ENCODE measurements at regions not wholly inside any gene's neighbourhood (a gene's known extent, or its start where the extent isn't known, plus 50 kb on each side); places are given as distances from the start of the nearest gene placed in this dataset.
"Not testable (repeated sequence)": the region's sequence is repeated elsewhere in the genome, so short reads cannot be mapped to it uniquely, and the experiment has no call there.

DNA sequence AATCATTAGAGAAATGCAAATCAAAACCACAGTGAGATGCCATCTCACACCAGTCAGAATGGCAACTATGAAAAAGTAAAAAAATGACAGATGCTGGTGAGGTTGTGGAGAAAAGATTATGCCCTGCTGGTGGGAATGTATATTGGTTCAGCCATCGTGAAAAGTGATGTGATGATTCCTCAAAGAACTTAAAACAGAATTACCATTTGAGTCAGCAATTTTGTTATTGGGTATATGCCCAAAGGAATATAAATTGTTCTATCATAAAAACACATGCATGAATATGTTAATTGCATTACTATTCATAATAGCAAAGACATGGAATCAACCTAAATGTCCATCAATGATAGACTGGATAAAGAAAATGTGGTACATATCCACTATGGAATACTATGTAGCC lies 115.1 kb upstream of the OR4E1 start:
- TF ChIP-seq, protein P1, sequence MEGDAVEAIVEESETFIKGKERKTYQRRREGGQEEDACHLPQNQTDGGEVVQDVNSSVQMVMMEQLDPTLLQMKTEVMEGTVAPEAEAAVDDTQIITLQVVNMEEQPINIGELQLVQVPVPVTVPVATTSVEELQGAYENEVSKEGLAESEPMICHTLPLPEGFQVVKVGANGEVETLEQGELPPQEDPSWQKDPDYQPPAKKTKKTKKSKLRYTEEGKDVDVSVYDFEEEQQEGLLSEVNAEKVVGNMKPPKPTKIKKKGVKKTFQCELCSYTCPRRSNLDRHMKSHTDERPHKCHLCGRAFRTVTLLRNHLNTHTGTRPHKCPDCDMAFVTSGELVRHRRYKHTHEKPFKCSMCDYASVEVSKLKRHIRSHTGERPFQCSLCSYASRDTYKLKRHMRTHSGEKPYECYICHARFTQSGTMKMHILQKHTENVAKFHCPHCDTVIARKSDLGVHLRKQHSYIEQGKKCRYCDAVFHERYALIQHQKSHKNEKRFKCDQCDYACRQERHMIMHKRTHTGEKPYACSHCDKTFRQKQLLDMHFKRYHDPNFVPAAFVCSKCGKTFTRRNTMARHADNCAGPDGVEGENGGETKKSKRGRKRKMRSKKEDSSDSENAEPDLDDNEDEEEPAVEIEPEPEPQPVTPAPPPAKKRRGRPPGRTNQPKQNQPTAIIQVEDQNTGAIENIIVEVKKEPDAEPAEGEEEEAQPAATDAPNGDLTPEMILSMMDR (conservative IDR thresholded peaks at IDR 0.05; ENCODE audit: low read length): not testable (repeated sequence)
- not testable (repeated sequence) for TF ChIP-seq EZH2phosphoT487 (IDR thresholded peaks at IDR 0.05; ENCODE audit: borderline replicate concordance)

Measured in Loucy (cell line).